HepG2 (cell line): ENCODE measurements at regions not wholly inside any gene's neighbourhood (a gene's known extent, or its start where the extent isn't known, plus 50 kb on each side); places are given as distances from the start of the nearest gene placed in this dataset.

Experiments used
- ARHGAP35 ChIP-seq: sonication (generic); formaldehyde crosslinking; IDR thresholded peaks from 2 replicates; pipeline ENCODE4 v1.9.0; 2022; ENCODE audit warnings: mild to moderate bottlenecking, inconsistent platforms, moderate library complexity, missing genetic modification reagents, borderline replicate concordance
- FOXM1 ChIP-seq: sonication (generic); formaldehyde crosslinking; IDR thresholded peaks from 2 replicates; pipeline ENCODE4 v1.5.0; 2020; ENCODE audit warnings: missing genetic modification reagents
- MAFF ChIP-seq: IDR thresholded peaks from 2 replicates; pipeline ENCODE4 v1.6.1; 2011; ENCODE audit warnings: low read depth, low read length, improper control_type of control experiment
- MBD4 ChIP-seq: IDR thresholded peaks from 2 replicates; pipeline ENCODE4 v1.6.1; 2012; ENCODE audit warnings: low read length, inconsistent platforms, borderline replicate concordance
- PHF5A ChIP-seq: IDR thresholded peaks from one replicate; pipeline ENCODE4 v1.6.1; 2018; ENCODE audit warnings: low read depth, missing genetic modification reagents; ENCODE audit not compliant: unreplicated experiment
- POLR2A ChIP-seq, 2 experiments: IDR thresholded peaks; 2 replicates each; pipeline ENCODE4 v1.6.1; 2011; ENCODE audit warnings: low read depth in 2 of 2, low read length in 2 of 2, mild to moderate bottlenecking in 1 of 2, moderate library complexity in 1 of 2; ENCODE audit not compliant: insufficient read depth in 1 of 2
- SIN3A ChIP-seq: IDR thresholded peaks from 2 replicates; pipeline ENCODE4 v1.6.1; 2011; ENCODE audit warnings: low read depth, mild to moderate bottlenecking, control low read depth, low read length, borderline replicate concordance
- SUZ12 ChIP-seq: fragments of 150-350 bp; IDR thresholded peaks from 2 replicates; pipeline ENCODE4 v1.6.1; 2014; ENCODE audit warnings: low read depth, low read length
- ZNF17 ChIP-seq: sonication (generic); formaldehyde crosslinking; IDR thresholded peaks from 2 replicates; pipeline ENCODE4 v1.5.0; 2020; ENCODE audit warnings: mild to moderate bottlenecking, missing genetic modification reagents
- ZNF775 ChIP-seq: sonication (generic); formaldehyde crosslinking; IDR thresholded peaks from 2 replicates; pipeline ENCODE4 v1.4.0; 2020; ENCODE audit warnings: missing genetic modification reagents, mild to moderate bottlenecking, moderate library complexity, borderline replicate concordance
- TF ChIP-seq, protein P1 (sequence below): sonication (generic); formaldehyde crosslinking; IDR thresholded peaks from 2 replicates; pipeline ENCODE4 v1.4.0; 2020; ENCODE audit warnings: missing genetic modification reagents
- TF ChIP-seq, protein P2 (sequence below): sonication (generic); formaldehyde crosslinking; IDR thresholded peaks from 2 replicates; pipeline ENCODE4 v1.4.0; 2020; ENCODE audit warnings: missing genetic modification reagents, borderline replicate concordance
- TF ChIP-seq, protein P3 (sequence below): sonication (generic); formaldehyde crosslinking; IDR thresholded peaks from 2 replicates; pipeline ENCODE4 v1.5.0; 2020; ENCODE audit warnings: mild to moderate bottlenecking, low read depth, missing genetic modification reagents, borderline replicate concordance
- TF ChIP-seq, protein P4 (sequence below): IDR thresholded peaks from 2 replicates; pipeline ENCODE4 v1.6.1; 2012; ENCODE audit warnings: low read length, improper control_type of control experiment

DNA sequence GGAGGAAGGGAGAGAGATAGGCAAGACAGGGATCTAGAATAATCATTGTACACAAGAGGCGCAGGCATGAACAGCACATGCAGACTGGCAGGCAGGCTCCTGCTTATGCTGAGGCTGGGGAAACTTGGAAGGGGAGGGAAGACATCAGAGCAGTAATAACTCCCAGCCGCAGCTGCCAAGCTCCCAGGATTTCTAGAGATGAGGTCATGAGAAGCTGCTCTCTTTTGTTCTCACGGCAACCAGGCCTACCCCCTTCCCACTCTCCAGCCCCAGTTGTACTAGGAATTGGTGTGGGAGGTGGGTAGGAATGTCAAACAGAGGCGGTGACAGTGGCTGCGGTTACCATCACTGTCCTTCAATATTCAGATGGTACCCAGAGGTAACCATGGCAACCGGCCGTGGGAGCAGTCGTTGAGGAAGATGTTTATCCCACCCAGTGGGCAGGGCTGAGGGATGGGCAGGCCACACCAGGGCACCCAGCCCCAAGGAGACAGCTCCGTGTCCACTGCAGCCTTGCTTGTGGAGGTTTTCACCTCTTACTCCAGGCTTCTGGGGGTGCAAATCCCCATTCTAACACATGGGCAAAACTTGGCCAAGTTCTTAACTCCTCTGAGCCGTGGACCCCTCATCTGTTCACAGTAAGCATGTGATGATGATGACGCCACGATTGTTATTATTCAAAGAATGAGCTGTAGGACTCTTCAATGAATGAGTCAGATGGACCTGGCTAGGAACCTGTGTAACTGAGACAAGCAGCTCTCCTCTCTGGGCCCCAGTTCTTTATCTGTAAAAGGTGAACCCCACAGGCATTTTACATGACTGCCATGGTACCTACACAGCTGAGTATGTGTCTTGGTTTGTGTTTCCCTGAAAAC lies 360.8 kb upstream of the PROK2 start:
- TF ChIP-seq, protein P1, sequence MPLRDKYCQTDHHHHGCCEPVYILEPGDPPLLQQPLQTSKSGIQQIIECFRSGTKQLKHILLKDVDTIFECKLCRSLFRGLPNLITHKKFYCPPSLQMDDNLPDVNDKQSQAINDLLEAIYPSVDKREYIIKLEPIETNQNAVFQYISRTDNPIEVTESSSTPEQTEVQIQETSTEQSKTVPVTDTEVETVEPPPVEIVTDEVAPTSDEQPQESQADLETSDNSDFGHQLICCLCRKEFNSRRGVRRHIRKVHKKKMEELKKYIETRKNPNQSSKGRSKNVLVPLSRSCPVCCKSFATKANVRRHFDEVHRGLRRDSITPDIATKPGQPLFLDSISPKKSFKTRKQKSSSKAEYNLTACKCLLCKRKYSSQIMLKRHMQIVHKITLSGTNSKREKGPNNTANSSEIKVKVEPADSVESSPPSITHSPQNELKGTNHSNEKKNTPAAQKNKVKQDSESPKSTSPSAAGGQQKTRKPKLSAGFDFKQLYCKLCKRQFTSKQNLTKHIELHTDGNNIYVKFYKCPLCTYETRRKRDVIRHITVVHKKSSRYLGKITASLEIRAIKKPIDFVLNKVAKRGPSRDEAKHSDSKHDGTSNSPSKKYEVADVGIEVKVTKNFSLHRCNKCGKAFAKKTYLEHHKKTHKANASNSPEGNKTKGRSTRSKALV (CRISPR knock-in tag): no peak
- no peak for TF ChIP-seq ZNF775 (CRISPR knock-in tag)
- TF ChIP-seq POLR2A (IDR thresholded peaks at IDR 0.05; ENCODE audit: insufficient read depth in 1 of 2, low read depth in 2 of 2, low read length in 2 of 2): no peak
- no peak for TF ChIP-seq SUZ12
- TF ChIP-seq, protein P2, sequence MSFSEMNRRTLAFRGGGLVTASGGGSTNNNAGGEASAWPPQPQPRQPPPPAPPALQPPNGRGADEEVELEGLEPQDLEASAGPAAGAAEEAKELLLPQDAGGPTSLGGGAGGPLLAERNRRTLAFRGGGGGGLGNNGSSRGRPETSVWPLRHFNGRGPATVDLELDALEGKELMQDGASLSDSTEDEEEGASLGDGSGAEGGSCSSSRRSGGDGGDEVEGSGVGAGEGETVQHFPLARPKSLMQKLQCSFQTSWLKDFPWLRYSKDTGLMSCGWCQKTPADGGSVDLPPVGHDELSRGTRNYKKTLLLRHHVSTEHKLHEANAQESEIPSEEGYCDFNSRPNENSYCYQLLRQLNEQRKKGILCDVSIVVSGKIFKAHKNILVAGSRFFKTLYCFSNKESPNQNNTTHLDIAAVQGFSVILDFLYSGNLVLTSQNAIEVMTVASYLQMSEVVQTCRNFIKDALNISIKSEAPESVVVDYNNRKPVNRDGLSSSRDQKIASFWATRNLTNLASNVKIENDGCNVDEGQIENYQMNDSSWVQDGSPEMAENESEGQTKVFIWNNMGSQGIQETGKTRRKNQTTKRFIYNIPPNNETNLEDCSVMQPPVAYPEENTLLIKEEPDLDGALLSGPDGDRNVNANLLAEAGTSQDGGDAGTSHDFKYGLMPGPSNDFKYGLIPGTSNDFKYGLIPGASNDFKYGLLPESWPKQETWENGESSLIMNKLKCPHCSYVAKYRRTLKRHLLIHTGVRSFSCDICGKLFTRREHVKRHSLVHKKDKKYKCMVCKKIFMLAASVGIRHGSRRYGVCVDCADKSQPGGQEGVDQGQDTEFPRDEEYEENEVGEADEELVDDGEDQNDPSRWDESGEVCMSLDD: no peak
- TF ChIP-seq, protein P3, sequence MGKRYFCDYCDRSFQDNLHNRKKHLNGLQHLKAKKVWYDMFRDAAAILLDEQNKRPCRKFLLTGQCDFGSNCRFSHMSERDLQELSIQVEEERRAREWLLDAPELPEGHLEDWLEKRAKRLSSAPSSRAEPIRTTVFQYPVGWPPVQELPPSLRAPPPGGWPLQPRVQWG: no peak
- TF ChIP-seq MBD4: no peak
- no peak for TF ChIP-seq PHF5A (CRISPR knock-in tag)
- no peak for TF ChIP-seq ARHGAP35 (CRISPR knock-in tag)
- TF ChIP-seq MAFF: no peak
- TF ChIP-seq, protein P4, sequence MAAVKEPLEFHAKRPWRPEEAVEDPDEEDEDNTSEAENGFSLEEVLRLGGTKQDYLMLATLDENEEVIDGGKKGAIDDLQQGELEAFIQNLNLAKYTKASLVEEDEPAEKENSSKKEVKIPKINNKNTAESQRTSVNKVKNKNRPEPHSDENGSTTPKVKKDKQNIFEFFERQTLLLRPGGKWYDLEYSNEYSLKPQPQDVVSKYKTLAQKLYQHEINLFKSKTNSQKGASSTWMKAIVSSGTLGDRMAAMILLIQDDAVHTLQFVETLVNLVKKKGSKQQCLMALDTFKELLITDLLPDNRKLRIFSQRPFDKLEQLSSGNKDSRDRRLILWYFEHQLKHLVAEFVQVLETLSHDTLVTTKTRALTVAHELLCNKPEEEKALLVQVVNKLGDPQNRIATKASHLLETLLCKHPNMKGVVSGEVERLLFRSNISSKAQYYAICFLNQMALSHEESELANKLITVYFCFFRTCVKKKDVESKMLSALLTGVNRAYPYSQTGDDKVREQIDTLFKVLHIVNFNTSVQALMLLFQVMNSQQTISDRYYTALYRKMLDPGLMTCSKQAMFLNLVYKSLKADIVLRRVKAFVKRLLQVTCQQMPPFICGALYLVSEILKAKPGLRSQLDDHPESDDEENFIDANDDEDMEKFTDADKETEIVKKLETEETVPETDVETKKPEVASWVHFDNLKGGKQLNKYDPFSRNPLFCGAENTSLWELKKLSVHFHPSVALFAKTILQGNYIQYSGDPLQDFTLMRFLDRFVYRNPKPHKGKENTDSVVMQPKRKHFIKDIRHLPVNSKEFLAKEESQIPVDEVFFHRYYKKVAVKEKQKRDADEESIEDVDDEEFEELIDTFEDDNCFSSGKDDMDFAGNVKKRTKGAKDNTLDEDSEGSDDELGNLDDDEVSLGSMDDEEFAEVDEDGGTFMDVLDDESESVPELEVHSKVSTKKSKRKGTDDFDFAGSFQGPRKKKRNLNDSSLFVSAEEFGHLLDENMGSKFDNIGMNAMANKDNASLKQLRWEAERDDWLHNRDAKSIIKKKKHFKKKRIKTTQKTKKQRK: no peak
- TF ChIP-seq ZNF17 (CRISPR knock-in tag): no peak
- TF ChIP-seq SIN3A: no peak
- no peak for TF ChIP-seq FOXM1 (CRISPR knock-in tag)
